DMS53 treated with DMSO at 0.1 percent for 48 hours (cell line): ENCODE measurements at regions not wholly inside any gene's neighbourhood (a gene's known extent, or its start where the extent isn't known, plus 50 kb on each side); places are given as distances from the start of the nearest gene placed in this dataset.

Experiments
- DNase-seq: peaks from one replicate; lab custom pipeline; 2025; ENCODE audit not compliant: unreplicated experiment; lab: John Stamatoyannopoulos, UW

DNA sequence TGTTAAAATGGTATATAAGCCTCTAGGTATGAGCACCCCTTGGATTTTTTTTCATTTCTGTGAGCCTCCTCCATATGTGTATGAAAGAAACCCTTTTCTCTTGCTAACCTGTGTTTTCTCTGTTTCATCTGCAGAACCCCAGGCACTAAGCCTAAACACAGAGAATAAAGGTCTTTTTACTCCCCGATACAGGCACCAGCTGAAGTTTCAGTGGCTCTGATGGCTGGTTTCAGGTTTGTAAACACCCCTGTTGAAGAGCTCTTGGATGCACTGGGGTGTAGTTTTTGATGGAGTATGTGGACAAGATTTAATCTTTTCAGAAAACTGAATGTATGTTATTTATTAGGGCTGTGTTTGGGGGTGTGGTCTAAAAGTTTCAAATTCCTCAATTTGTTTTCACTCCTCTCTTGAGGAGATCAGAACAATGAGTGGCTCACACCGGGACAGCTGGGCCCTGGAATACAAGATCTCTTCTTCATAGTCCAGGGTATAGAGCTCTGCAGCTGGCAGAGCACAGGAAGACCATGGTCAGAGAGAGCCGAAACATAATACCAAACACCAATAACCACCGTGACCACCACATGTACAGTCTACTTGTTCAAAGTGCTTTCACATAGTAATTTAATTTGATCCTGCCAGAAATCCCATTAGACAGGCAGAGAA lies 50.2 kb upstream of the VTCN1 start:
- no peak for DNase-seq
